ENCODE measurements at regions not wholly inside any gene's neighbourhood (a gene's known extent, or its start where the extent isn't known, plus 50 kb on each side); places are given as distances from the start of the nearest gene placed in this dataset.

DNA sequence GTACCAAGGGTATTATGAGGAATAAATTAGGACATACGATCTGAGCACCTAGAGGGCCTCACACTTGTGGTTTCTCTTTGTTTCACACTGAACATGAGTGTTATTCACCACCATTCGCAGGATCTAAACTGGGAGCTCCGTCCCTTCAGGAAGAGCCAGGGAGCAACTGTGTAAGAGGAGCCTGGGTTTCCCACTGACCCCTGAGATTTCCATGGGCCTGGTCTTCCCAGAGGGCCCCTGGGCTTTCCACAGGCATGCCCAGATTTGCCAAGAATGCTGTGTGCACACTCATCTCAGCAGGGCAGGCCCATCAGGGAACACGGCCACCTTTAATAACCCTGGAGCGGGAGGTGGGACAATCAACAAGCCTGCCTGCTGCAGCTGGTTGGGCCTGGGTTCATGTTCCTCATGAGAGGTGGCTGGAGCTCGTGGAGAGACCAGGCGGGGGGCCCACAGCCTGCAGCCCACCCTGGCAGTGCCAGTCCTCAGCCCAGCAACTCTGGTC, 416.8 kb upstream of the MYT1L start:
- TF ChIP-seq, protein P1, sequence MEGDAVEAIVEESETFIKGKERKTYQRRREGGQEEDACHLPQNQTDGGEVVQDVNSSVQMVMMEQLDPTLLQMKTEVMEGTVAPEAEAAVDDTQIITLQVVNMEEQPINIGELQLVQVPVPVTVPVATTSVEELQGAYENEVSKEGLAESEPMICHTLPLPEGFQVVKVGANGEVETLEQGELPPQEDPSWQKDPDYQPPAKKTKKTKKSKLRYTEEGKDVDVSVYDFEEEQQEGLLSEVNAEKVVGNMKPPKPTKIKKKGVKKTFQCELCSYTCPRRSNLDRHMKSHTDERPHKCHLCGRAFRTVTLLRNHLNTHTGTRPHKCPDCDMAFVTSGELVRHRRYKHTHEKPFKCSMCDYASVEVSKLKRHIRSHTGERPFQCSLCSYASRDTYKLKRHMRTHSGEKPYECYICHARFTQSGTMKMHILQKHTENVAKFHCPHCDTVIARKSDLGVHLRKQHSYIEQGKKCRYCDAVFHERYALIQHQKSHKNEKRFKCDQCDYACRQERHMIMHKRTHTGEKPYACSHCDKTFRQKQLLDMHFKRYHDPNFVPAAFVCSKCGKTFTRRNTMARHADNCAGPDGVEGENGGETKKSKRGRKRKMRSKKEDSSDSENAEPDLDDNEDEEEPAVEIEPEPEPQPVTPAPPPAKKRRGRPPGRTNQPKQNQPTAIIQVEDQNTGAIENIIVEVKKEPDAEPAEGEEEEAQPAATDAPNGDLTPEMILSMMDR (IDR thresholded peaks at IDR 0.05): no peak
- TF ChIP-seq POLR2A (IDR thresholded peaks at IDR 0.05): no peak

All from right lobe of liver (tissue), 4 donors.